Cardiac fibroblast (primary cell): ENCODE measurements at regions not wholly inside any gene's neighbourhood (a gene's known extent, or its start where the extent isn't known, plus 50 kb on each side); places are given as distances from the start of the nearest gene placed in this dataset.
A peak's percentile ranks its signal among the peaks of the same experiment; 100 is the strongest.

Source experiments
- DNase-seq, 2 donors: peaks; one replicate each; pipeline versions ENCODE4 v3.0.0 to v3.0.0-alpha.2; 2010; ENCODE audit warnings: low read depth in 2 of 2
- H3K4me3 ChIP-seq, 2 donors: replicated peaks in 1 of 2; 1 replicate in 1 of 2; 2 replicates in 1 of 2; pipeline ENCODE4 v1.5.1; 2011; ENCODE audit warnings: low read depth in 2 of 2, low read length in 2 of 2, mild to moderate bottlenecking in 2 of 2, moderate library complexity in 1 of 2
- TF ChIP-seq, protein P1 (sequence below): IDR thresholded peaks from one replicate; pipeline ENCODE4 v1.5.1; 2011; ENCODE audit warnings: low read depth, mild to moderate bottlenecking, low read length, inconsistent platforms

GRCh38 chr18:8980496-8980895, 122.0 kb upstream of the NDUFV2 start:
- TF ChIP-seq, protein P1, sequence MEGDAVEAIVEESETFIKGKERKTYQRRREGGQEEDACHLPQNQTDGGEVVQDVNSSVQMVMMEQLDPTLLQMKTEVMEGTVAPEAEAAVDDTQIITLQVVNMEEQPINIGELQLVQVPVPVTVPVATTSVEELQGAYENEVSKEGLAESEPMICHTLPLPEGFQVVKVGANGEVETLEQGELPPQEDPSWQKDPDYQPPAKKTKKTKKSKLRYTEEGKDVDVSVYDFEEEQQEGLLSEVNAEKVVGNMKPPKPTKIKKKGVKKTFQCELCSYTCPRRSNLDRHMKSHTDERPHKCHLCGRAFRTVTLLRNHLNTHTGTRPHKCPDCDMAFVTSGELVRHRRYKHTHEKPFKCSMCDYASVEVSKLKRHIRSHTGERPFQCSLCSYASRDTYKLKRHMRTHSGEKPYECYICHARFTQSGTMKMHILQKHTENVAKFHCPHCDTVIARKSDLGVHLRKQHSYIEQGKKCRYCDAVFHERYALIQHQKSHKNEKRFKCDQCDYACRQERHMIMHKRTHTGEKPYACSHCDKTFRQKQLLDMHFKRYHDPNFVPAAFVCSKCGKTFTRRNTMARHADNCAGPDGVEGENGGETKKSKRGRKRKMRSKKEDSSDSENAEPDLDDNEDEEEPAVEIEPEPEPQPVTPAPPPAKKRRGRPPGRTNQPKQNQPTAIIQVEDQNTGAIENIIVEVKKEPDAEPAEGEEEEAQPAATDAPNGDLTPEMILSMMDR = no peak
- no peak for DNase-seq

GRCh38 chr18:8980918-8981317, 121.6 kb upstream of the NDUFV2 start:
- no peak overlapping the region for H3K4me3 ChIP-seq
- DNase-seq = no peak
- TF ChIP-seq, protein P1 = no peak

More at GRCh38 chr18:8980496-8980895, 122.0 kb upstream of the NDUFV2 start:
- no peak overlapping the region for H3K4me3 ChIP-seq

DNA sequence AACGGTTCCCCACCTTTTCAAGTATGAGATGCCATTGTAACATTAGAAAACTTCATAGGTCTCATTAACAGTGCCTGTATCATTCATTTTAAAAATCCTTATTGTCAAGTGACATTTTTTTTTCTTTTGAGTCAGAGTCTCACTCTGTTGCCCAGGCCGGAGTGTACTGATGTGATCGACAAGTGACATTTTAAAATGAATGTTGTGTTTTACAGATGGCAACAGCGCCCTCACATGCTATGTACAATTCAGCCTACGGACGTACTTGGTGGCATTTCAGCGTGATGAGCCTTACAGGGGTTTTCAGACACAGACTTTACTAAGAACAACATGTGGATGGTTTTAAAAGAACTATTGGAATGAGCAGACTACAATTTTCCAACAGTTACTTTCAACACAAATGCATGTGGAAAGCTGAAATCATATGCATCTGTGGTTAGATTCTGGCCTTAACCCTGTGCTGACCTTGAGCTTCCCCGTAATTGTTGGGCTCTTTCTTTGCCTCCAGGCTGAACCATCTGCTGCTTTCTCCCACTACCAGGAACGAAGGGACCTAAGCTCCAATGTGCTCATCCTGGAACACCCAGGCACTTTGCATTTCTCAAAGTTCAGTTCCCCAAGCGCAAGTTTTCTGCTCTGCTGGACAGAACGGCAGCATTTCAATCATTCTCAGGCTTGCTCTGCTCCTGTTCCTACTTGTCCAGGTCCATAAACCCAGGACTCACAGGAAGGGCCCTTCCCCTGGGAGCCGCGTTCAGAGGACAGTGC, 119.9 kb upstream of the NDUFV2 start:
- no peak overlapping the region for H3K4me3 ChIP-seq
- TF ChIP-seq, protein P1 = peak; percentile 47
- DNase-seq = peak; percentile 66 to 74

DNA sequence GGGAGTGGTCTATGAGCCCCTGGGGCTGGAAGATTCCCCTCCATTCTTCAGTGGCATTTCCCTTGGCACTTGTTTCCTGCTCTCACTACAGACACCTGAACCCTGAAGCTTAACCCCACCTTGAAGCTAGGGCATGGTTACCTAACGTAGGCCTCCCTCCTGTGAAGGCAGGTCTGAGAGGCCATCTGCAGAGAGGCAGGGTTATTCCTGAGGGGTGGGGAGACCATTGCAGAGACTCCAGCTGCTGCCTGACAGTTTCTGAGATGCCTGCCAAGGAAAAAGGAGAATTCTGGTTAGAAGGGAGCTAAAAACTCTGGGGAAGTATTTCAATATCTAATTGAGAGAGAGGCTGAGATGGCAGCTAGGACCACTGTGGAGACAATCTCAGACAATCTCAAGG, 119.3 kb upstream of the NDUFV2 start:
- TF ChIP-seq, protein P1 = no peak
- no peak for DNase-seq
- H3K4me3 ChIP-seq = no peak overlapping the region

DNA sequence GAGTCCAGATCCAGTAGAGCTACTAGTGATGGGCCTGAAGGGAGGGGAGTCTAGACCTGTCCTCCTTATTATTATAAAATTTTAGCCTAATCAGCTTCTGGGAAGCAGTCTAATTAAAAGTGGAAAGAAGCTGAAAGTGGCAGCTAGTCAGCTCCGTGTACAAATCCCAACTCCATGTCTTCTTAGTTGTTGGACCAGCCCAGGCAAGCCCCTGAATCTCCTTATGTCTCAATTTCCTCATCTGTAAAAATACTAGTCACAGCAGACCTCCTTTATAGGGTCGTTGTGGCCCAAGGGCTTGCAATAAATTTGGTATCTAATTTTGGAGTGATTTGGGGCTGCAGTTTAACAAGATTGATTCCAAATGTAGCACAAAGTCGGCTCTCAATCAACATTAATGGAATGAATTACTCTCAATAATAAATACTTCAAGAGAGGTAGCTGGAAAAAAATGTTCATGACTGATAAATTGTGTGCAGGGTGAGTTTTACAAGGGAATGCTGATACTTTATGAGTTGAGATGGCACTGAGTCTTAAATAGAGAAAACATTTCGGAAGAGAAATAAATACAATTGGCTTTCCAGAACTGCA, 118.3 kb upstream of the NDUFV2 start:
- DNase-seq = no peak
- no peak overlapping the region for H3K4me3 ChIP-seq
- TF ChIP-seq, protein P1 = no peak

- TF ChIP-seq, protein P1 = no peak
- no peak overlapping the region for H3K4me3 ChIP-seq
- peak; percentile 59 to 80 for DNase-seq
These were observed 115.3 kb upstream of the NDUFV2 start for GRCh38 chr18:8987241-8987640.
